ENCODE measurements at regions not wholly inside any gene's neighbourhood (a gene's known extent, or its start where the extent isn't known, plus 50 kb on each side); places are given as distances from the start of the nearest gene placed in this dataset.
"Not testable (repeated sequence)": the region's sequence is repeated elsewhere in the genome, so short reads cannot be mapped to it uniquely, and the experiment has no call there.

GRCh38 chr17:33709881-33710280 is 416.8 kb upstream of the ASIC2 start:
- no peak for DNase-seq

GRCh38 chr17:33712120-33712519 is 419.0 kb upstream of the ASIC2 start:
- no peak for DNase-seq

- DNase-seq, result no peak
Measured at GRCh38 chr17:33716957-33717356, 423.9 kb upstream of the ASIC2 start.

- not testable (repeated sequence) for DNase-seq
Measured at GRCh38 chr17:33723736-33724135, 430.6 kb upstream of the ASIC2 start.

GRCh38 chr17:33725675-33726271 is 432.7 kb upstream of the ASIC2 start:
- no peak for DNase-seq

- no peak for DNase-seq
Measured at GRCh38 chr17:33730131-33730530, 437.0 kb upstream of the ASIC2 start.

GRCh38 chr17:33732116-33732515 is 439.0 kb upstream of the ASIC2 start:
- DNase-seq, result no peak

GRCh38 chr17:33739714-33740113 is 446.6 kb upstream of the ASIC2 start:
- no peak for DNase-seq

- DNase-seq, result no peak
Measured at GRCh38 chr17:33745047-33745760, 452.1 kb upstream of the ASIC2 start.

- DNase-seq, result no peak
Measured at GRCh38 chr17:33749171-33749570, 456.1 kb upstream of the ASIC2 start.

- no peak for DNase-seq
Measured at GRCh38 chr17:33750943-33751701, 458.0 kb upstream of the ASIC2 start.

GRCh38 chr17:33751702-33752065 is 458.6 kb upstream of the ASIC2 start:
- DNase-seq, result no peak

GRCh38 chr17:33753452-33753851 is 460.4 kb upstream of the ASIC2 start:
- DNase-seq, result no peak

GRCh38 chr17:33756021-33756420 is 462.9 kb upstream of the ASIC2 start:
- DNase-seq, result no peak

- no peak for DNase-seq
Measured at GRCh38 chr17:33765871-33766270, 472.8 kb upstream of the ASIC2 start.

- no peak for DNase-seq
Measured at GRCh38 chr17:33766721-33767120, 473.6 kb upstream of the ASIC2 start.

GRCh38 chr17:33769066-33769465 is 476.0 kb upstream of the ASIC2 start:
- no peak for DNase-seq

- DNase-seq, result no peak
Measured at GRCh38 chr17:33776304-33776703, 478.8 kb upstream of the CCL2 start.

GRCh38 chr17:33776903-33777302 is 478.2 kb upstream of the CCL2 start:
- no peak for DNase-seq

GRCh38 chr17:33777674-33778073 is 477.4 kb upstream of the CCL2 start:
- DNase-seq, result no peak

GRCh38 chr17:33778505-33779233 is 476.4 kb upstream of the CCL2 start:
- no peak for DNase-seq

GRCh38 chr17:33779234-33779591 is 475.9 kb upstream of the CCL2 start:
- no peak for DNase-seq

- no peak for DNase-seq
Measured at GRCh38 chr17:33785281-33785680, 469.8 kb upstream of the CCL2 start.

- DNase-seq, result no peak
Measured at GRCh38 chr17:33786478-33786877, 468.6 kb upstream of the CCL2 start.
